NCI-H2171 treated with DMSO at 0.1 percent for 48 hours (cell line): ENCODE measurements at regions not wholly inside any gene's neighbourhood (a gene's known extent, or its start where the extent isn't known, plus 50 kb on each side); places are given as distances from the start of the nearest gene placed in this dataset.

Source experiments
- DNase-seq: peaks from one replicate; lab custom pipeline; 2025; lab: John Stamatoyannopoulos, UW

DNA sequence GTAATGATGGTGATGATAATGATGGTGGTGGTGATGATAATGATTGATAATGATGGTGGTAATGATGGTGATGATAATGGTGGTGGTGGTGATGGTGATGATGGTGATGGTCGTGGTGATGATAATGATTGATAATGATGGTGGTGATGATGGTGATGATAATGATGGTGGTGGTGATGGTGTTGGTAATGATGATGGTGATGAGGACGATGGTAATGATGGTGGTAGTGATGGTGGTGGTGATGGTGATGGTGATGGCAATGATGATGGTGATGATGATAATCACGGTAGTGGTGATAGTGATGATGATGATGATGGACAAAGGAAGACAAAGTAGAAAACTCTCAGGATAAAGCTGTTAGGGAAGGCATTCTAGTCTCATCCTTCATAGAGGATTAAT is 310.5 kb downstream of the MSX2 start:
- no peak for DNase-seq

DNA sequence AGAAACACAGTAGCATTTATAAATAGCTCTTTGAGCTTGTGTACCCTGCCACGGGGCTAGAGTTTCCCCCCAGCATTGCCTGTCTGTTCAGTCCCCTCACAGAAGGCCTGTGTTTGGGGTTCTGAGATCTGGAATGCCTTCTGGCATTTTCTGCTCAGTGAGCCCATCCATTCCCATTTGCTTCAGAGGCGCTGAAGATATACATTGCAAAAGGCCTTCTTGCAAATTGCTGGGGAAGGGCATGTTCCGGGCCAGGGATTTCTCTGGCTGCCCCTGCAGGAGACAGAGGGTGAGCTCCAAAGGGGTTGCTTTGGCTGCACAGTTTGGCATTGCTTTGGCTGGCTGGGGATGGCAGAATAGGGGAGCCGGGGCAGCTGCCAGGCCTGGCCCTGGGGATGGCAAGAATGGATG is 308.4 kb downstream of the MSX2 start:
- DNase-seq = no peak

DNA sequence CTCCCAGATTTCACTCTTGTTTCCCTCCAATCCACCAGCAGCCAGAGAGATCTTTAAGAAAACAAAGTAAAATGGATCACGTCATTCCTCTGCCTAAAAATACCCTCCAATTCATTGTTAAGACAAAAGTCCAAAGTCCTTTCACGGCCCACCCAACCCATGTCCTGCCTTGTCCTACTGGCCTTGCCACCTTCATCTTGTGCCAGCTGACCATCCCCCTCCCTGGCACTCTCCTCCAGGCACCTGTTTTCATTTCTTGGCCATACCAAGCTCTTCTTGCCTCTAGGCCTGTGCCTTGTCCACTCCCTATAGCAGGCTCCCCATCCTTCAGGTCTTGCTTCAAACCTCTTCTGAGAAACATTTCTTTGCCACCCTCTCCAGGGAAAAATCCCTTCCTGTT is 307.6 kb downstream of the MSX2 start:
- DNase-seq = no peak

DNA sequence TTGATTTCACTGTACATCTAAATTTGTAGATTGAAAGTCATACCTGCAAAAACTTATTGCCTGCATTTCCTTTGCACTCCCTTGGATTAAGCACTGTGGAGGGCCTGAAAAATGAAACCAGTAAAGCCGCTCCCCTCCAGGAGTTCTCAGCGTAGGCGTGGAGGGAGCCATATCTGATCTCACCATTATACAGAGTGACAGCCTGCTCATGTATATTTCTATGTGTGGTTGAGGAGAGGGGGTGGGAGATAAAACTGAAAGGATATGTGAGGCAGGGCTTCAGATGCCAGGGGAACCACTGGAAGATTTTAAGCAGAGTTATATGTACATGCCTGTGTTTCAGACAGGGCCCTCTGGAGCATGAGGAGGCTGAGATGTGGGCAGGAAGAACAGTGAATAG is 303.0 kb downstream of the MSX2 start:
- DNase-seq = no peak

DNA sequence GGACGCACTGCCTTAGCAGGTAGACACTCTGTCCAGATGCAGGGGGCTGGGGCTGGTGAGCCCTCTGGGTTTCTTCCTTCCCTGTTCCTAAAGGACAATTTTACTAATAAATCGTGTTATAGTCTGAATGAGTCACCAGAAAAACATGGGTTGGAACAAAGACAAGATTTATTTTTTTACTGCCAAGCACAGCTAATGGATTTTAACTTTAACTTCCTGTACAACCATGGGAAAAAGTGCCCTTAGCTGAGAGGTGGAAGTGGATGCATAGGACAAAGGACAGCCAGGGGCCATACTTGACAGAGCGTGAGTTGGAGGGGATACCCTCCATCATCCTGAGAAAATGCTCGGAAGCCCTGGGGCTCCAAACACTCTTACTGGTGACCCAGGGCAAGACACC is 300.7 kb downstream of the MSX2 start:
- DNase-seq = no peak

DNA sequence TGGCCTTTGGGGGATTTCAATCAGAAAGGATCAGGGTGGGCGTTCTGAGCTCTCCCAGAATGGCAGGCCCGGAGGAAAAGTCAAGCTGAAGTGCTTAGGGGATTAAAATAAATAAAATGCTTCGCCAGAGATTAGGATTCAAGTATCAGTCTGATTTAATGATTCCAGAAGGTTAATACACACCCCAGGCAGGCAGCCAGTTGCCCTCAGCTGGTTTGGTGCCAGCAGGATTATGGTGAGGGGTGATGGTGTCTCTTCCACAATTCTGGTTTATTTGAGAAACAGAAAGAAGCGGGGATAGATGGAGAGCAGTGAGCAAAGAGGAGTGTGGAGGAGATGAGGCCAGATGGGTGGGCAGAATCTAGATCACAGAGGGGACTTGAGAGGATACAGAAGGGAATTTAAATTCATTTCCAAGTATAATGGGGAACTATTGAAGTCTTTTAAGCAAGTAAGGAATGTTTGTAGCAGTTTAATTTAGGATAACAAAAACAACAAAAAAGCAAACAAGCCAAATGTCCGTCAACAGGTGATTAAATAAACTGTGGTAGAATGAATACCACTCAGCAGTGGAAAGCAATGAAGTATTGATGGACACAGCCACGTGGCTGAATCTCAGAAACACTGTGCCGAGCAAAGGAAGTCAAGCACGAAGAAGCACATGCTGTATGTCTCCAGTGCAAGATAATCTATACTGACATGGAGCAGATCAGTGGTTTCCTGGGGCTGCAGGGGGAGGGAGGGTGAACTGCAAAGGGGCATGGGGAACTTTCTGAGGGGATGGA is 297.7 kb downstream of the MSX2 start:
- DNase-seq = no peak

DNA sequence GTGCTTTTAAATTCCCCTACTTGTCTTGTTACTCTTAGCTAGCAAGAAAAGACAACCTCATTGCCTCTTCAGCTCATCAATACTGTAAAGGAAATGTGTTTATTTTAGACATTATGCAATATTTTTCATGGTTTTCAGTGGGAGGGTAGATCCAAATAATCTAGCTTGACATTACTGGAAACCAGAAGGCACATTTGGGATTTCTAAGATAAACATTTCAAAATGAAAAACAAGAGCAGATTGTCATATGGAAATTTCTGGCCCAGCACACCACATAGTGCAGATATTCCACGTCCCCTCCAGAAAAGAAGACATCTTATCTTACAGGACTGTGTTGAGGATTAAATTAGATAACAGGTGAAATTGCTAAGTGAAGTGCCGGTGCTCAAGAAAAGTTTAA is 296.9 kb downstream of the MSX2 start:
- DNase-seq = no peak

DNA sequence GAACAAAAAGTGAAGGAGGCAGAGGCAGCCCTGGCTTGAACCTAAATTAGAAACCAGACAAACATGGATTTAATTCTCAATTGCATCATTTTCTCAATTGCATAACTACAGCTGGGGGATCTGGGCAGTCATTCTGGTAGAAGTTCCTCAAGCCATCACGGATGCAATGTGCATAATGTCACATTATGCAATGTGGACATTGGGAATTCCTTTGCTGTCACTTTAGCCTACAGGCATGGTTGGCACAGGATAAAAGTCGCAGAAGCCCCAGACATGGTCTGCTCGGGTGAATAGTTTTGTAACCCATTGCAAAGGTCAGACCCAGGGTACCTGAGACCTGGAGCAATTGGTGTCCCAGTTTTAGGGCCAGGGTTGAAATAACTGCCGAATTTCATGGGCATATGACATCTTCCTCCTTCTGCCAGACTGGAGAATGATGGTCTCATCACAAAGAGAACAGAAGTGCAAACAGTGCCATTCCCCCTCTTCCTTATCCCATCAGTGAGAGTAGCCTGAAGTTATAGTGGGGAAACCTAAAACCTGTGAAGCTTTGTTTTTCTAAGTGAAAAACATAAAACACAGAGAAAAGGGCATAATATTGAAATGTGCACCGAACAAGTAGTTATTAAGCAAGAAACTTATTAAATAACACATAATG is 290.8 kb downstream of the MSX2 start:
- DNase-seq = no peak

DNA sequence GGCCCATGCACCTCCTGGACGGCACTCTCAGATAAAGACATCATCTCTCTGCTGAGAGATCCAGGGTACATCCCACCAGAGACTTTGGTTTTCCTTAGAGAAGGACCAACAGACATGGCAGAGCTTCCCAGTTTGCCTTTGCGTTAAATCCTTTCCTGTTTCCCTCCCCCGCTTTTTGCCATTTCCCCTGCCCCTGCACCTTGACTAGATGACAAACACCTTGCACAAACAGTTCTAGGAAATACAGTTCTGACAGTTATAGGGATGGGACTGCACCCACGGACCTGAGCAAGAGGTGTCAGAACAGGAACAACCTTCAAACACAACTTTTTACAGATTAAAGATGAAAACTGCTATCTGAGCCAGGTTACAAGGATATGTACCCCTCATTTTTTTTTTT is 288.9 kb downstream of the MSX2 start:
- DNase-seq = no peak

DNA sequence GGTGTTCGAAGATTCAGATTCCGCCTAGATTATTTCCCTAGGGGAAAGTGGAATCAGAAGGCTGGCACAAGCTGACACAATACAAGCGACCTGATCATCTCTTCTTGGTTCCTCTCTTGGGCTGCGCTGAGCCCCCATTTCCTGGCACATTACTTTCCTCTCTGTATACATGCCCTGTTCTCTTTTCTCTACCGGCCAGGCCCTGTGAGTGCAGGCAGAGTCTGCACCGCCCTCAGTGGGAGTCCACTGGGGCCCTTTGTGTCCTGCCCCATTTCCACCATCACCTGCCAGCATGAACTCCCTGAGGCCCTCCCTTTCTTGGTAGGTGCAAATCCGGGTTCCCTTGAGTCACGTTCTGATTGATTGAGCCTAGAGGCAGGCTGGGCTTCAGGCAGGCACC is 287.9 kb downstream of the MSX2 start:
- no peak for DNase-seq

DNA sequence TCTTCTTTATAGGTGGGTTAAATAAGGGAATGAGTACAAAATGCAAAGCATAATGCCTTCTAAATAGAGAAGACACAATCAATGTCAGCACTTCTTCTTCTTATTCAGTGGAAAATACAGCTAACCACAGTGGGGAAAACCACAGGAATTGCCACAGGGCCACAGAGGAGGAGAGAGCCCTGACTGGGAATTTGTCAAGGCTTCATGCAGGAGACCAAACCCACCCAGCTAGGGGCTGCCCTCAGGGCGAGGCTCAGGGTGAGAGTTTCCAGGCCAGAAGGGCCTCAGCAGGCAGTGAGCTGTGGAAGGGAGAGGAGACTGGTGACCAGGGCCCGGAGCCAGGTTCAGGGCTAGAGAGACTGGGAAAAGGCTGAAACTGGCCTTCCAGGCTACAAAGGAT is 279.1 kb downstream of the MSX2 start:
- DNase-seq = no peak

DNA sequence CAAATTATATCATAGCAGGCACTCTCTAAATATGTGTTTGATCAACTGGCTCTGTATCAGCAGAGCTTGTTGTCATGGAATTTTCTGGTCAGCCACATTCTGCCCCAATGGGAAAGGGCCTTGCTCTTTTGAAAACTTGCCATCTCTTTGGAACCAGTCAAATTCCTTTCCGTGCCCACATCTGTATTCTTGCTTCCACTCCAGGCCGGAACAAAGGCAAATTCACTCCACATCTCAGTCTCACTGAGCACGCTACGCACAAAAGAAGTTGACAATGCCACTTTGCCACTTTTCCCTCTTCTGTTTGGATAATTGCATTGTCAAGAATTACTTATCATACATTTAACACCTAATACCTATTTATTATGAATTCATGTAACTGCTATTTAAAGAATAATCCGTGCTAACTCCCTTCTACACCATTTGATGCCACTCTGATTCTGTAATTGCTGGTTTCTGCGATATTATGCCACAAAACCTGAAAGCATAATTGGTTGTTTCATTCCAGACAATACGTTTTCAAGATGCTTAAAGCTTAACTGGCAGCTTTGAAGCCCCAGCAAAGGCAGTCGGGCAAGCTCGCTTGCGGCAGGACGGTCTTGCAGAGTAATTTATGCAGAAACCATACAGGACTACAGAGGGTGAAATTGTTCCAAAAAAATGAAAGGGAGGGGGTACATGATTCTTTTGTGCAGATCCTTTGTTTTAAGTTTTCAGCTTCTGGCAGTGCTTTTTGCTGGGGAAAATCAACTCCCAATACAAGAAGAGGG is 277.7 kb downstream of the MSX2 start:
- DNase-seq = no peak

DNA sequence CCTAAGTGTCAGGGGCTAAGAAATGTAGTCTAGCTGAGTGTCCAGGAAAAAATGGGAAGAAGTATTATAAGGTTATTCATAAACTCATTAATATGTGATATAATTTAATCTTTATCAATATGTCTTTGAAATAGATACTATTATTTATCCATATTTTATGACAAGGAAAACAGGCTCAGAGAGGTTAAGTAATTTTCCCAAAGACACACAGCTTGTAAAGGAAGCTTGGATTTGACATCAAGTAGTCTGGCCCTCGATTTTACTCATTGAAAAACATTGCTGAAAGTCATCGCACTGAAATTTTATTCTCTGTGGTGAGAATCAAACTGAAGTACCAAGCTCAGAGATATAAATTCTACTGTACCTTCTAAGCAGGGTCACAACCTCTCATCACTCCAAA is 276.9 kb downstream of the MSX2 start:
- DNase-seq = no peak

DNA sequence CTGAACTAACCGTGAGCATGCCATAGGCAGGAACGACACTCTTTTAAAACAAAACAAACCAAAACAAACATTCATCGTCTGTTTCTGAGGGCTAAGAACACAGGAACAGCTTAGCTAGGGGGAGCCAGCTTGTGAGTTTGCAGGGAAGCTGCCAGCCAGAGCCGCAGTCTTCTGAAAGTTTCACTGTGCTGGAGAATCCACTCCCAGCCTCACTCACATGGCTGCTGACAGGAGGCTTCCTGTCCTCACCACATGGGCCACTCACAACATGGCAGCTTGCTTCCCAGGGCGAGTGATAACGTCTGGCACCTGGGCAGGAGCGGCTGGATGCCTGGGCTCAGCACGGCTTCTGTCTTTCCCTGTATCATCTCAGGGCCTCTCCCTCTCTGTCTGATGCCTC is 275.2 kb downstream of the MSX2 start:
- no peak for DNase-seq

DNA sequence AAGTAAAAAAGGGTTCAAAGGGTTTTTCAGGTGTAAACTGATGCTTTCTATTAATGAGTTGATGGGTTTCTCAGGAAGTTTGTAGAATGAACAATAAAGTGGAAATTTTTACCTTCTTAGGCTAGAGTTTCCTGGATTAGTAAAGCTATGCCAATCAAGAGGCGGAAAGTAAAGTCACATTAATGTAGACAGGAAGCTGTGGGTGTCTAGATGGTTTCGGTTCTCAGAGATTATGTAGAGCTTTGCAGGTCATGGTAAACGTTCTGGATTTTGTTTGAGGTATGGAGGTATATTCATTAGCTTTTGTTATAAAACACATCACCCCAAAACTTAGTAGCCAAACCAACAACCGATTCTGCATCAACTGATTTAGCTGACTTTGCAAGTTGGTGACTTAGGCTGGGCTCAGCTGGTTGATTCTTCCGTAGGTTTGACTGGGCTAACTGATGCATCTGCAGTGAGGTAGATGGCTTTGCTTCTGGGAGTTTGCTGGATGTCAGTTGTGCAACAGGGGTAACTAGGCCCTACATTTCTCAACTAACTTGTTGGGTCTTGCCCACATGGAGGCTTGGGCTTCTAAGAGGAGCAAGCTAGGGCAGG is 273.8 kb downstream of the MSX2 start:
- no peak for DNase-seq

DNA sequence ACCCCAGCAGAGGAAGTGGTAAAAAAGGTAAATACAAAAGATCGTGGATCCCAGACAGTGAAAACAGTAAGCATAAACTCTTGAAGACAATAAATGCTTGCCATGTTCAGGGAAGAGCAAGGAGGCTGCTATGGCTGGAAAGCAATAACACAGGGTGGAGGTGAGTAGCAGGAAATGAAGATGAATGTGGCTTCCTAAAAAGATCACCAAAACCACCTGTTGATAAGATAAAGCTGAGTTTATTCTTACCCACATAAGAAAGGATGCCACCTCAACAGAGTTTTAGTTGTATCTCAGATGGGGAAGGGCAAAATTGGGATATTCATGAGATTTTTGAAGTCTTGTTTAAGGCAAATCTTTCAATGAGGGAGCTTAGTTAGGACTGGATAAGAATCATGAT is 273.3 kb downstream of the MSX2 start:
- DNase-seq = no peak

DNA sequence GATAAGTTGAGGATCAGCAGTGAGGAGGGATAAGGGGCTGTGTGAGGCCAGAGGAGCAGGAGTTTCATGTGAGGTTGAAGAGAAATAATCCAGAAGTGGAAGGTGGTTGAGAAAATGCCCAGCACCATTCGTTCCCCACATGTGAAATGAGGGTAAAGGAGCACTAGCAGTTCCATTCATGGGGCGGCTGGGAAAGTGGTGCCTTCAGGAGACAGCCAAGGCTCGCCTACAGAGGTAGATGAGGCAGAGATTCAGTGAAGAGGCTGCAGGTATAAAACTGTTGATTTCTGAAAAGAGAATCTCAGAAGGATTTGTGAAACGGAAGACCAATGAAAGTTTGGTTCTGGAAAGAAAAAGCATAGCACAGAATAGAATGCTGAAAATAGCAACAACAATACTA is 272.6 kb downstream of the MSX2 start:
- no peak for DNase-seq

DNA sequence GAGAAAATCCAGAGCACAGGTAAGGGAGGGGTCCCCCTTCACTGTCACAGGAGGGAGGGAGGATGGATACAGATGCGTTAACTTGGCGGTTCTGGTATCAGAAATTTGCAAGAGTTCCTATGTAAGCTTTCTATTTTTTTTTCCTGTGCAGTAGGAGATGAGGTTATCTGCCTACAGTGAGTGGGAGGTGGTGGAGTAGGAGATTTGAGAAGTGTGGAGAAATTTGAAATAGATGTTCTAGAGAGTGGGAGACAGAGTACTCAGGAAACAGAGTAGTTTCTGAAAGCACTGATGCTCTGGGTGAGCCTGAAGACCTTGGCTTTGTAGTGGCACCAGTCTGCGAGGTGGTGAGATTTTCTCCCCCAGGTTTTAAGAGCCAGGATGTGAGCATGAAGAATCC is 271.4 kb downstream of the MSX2 start:
- DNase-seq = no peak

DNA sequence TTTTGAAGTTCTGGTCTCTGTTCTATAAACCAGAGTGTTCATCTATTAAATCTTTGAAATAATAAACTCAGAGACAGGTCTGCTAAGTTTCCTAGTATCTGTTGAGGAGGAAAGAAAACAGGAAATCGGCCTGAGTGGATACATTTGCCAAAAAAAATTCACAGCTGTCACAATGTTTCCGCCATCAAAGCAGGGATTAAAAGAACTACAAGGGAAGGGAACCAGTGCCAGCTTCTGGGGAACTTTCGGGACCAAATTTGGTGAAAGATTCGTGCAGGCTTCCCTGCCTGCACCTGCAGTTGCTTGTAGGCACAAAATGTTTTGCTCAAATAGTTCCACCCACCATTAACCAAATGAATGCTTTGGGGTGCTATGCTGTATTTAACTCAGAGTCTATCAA is 267.5 kb downstream of the MSX2 start:
- no peak for DNase-seq

DNA sequence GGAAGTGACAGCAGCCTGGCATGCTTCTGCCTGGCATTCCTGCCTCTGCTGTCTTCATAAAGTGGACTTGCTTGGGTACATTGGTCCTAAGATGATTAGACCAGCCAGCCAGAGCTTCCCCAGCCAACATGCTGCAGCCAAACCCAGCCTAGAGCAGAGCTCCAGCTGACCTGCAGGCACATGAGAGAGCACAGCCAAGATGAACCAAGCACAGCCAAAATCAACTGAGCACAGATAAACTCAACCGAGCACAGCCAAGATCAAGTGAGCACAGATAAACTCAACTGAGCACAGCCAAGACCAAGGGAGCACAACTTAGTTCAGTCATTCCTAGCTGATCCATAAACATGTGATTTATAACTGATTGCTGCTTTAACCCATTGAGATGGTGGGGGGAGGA is 266.5 kb downstream of the MSX2 start:
- DNase-seq = no peak

DNA sequence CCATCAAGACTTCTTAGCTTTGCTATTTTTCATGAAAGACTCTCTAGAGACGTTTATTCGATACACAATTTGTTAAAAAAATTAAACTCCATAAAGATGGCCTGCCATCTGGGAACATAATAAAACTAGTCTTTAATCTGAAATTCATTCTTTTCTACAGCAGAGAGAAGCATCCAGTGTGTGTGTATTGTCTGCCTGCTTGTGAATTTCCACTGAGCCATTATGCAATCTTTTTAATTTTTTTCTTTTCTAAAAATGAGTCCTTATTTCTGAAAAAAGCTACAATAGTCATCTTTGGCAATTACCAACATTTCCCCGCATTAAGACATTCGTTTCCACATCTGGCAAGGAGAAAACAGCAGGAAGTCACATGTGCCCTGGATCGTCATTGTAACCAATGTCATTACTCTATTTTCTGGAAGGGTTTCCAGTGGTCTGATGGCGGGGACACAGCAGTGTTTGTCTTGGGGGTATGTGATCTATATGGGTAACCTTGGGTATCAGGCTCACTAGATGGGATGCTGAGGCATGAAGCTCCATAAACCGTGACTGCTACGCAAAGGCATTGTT is 263.1 kb downstream of the MSX2 start:
- no peak for DNase-seq

DNA sequence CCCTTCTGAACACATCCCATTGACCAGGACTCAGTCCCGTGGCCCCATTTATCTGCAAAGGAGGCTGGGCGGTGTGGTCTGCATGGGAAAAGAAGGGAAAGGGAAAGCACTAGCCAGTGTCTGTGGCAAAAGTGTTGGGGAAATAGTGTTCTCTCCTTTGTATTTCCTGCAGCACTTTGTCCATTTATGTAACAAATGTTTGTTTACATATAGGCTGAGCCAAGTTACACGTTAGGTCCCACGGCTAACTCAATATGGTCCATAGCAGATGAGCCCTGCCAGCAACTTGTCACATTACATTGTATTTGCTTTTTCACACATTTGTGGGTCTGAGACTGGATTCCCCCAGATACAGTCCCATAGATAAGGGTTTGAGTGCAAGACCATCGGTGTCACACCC is 260.5 kb downstream of the MSX2 start:
- DNase-seq = no peak

DNA sequence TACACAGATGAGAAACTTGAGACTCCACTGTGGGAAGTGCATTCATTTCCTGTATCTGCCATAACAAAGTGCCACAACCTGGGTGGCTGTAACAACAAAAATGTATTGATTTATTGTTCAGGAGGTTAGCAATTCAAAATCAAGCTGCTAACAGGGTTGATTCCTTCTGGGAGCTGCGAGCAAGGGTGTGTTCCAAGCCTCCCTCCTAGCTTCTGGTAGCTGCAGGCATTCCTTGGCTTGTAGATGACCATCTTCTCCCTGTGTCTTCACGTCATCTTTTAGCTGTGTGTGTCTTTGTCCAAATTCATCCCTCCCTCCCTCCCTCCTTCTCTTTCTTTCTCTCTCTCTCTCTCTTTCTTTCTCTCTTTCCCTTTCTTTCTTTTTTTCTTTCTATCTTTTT is 258.1 kb downstream of the MSX2 start:
- no peak for DNase-seq
